Fibroblast of lung (primary cell): ENCODE measurements at regions not wholly inside any gene's neighbourhood (a gene's known extent, or its start where the extent isn't known, plus 50 kb on each side); places are given as distances from the start of the nearest gene placed in this dataset.

Experiments
- DNase-seq, 2 donors: peaks; one replicate each; pipeline versions ENCODE4 v3.0.0 to v3.0.0-alpha.2; 2010; ENCODE audit warnings: low read depth in 2 of 2
- H2AFZ ChIP-seq: 2 replicates; pipeline ENCODE4 v1.5.1; 2012; ENCODE audit warnings: low read length, control low read depth, inconsistent platforms
- H3K27ac ChIP-seq: 2 replicates; pipeline ENCODE4 v1.5.1; 2011; ENCODE audit warnings: low read length, control low read depth; ENCODE audit not compliant: insufficient read depth
- H3K27me3 ChIP-seq: 2 replicates; pipeline ENCODE4 v1.5.1; 2011; ENCODE audit warnings: mild to moderate bottlenecking, low read length; ENCODE audit not compliant: control insufficient read depth, insufficient read depth
- H3K36me3 ChIP-seq: 2 replicates; pipeline ENCODE4 v1.5.1; 2011; ENCODE audit warnings: low read length; ENCODE audit not compliant: control insufficient read depth, insufficient read depth
- H3K4me1 ChIP-seq: 2 replicates; pipeline ENCODE4 v1.5.1; 2011; ENCODE audit warnings: low read length; ENCODE audit not compliant: control insufficient read depth, insufficient read depth; ENCODE audit errors: extremely low read depth
- H3K4me2 ChIP-seq: 2 replicates; pipeline ENCODE4 v1.5.1; 2011; ENCODE audit warnings: low read length, control low read depth; ENCODE audit not compliant: insufficient read depth; ENCODE audit errors: extremely low read depth
- H3K4me3 ChIP-seq, 4 experiments: fragments of 200-600 bp in 1 of 4; sonication (generic) in 1 of 4; replicated peaks in 1 of 4; 2 replicates each; pipeline ENCODE4 v1.5.1; 2011 to 2016; ENCODE audit warnings: low read length in 4 of 4, low read depth in 3 of 4, mild to moderate bottlenecking in 3 of 4, control low read depth in 2 of 4, inconsistent platforms in 1 of 4, mixed read lengths in 1 of 4; ENCODE audit not compliant: insufficient read depth in 1 of 4; ENCODE audit errors: control extremely low read depth in 1 of 4
- H3K79me2 ChIP-seq: 2 replicates; pipeline ENCODE4 v1.5.1; 2012; ENCODE audit warnings: mild to moderate bottlenecking, low read length, inconsistent platforms; ENCODE audit not compliant: control insufficient read depth, insufficient read depth
- H3K9ac ChIP-seq: 2 replicates; pipeline ENCODE4 v1.5.1; 2011; ENCODE audit warnings: mild to moderate bottlenecking, low read length, control low read depth; ENCODE audit not compliant: insufficient read depth
- H3K9me3 ChIP-seq: 2 replicates; pipeline ENCODE4 v1.5.1; 2012; ENCODE audit warnings: low read depth, low read length; ENCODE audit not compliant: control insufficient read depth, insufficient read depth
- H4K20me1 ChIP-seq: 2 replicates; pipeline ENCODE4 v1.5.1; 2011; ENCODE audit warnings: low read length; ENCODE audit not compliant: control insufficient read depth, insufficient read depth; ENCODE audit errors: extremely low read depth
- EZH2 ChIP-seq: IDR thresholded peaks from 2 replicates; pipeline ENCODE4 v1.5.1; 2012; ENCODE audit warnings: low read length, control low read depth, mild to moderate bottlenecking; ENCODE audit errors: missing control alignments
- TF ChIP-seq, protein P1 (sequence below), 2 donors: IDR thresholded peaks in 1 of 2; conservative IDR thresholded peaks in 1 of 2; 1 replicate in 1 of 2; 2 replicates in 1 of 2; pipeline ENCODE4 v1.5.1; 2011 to 2012; ENCODE audit warnings: low read length in 2 of 2, control low read depth in 1 of 2, inconsistent platforms in 1 of 2, low read depth in 1 of 2, mild to moderate bottlenecking in 1 of 2

GRCh38 chr5:33046091-33046490, 335.0 kb downstream of the NPR3 start:
- no peaks in the 10 kb centered on the region for H3K27me3 ChIP-seq
- H3K4me2 ChIP-seq: no peak overlapping the region
- H3K27ac ChIP-seq: no peak overlapping the region
- H3K9ac ChIP-seq: no peak overlapping the region
- TF ChIP-seq, protein P1, sequence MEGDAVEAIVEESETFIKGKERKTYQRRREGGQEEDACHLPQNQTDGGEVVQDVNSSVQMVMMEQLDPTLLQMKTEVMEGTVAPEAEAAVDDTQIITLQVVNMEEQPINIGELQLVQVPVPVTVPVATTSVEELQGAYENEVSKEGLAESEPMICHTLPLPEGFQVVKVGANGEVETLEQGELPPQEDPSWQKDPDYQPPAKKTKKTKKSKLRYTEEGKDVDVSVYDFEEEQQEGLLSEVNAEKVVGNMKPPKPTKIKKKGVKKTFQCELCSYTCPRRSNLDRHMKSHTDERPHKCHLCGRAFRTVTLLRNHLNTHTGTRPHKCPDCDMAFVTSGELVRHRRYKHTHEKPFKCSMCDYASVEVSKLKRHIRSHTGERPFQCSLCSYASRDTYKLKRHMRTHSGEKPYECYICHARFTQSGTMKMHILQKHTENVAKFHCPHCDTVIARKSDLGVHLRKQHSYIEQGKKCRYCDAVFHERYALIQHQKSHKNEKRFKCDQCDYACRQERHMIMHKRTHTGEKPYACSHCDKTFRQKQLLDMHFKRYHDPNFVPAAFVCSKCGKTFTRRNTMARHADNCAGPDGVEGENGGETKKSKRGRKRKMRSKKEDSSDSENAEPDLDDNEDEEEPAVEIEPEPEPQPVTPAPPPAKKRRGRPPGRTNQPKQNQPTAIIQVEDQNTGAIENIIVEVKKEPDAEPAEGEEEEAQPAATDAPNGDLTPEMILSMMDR (conservative IDR thresholded peaks at IDR 0.05 in 1 of 2, IDR thresholded peaks at IDR 0.05 in 1 of 2; ENCODE audit: low read depth in 1 of 2, low read length in 2 of 2): no peak
- TF ChIP-seq EZH2: no peak
- H3K36me3 ChIP-seq: no peaks in the 10 kb centered on the region
- no peak overlapping the region for H3K4me3 ChIP-seq
- peaks cover 14% of the 10 kb centered on the region for H3K4me1 ChIP-seq
- H2AFZ ChIP-seq: no peak overlapping the region
- no peaks in the 10 kb centered on the region for H3K9me3 ChIP-seq
- no peaks in the 10 kb centered on the region for H3K79me2 ChIP-seq
- peak in 1 of 2 donors; percentile 54 for DNase-seq
- H4K20me1 ChIP-seq: no peaks in the 10 kb centered on the region

- Histone ChIP-seq H2AFZ (no peak overlapping the region), H3K4me1 (peaks cover 14% of the 10 kb centered on the region), H3K9ac (no peak overlapping the region), H3K79me2 (no peaks in the 10 kb centered on the region), H3K4me2 (no peak overlapping the region), H3K27me3 (no peaks in the 10 kb centered on the region), H3K9me3 (no peaks in the 10 kb centered on the region), H3K36me3 (no peaks in the 10 kb centered on the region), H3K27ac (no peak overlapping the region), H4K20me1 (no peaks in the 10 kb centered on the region), H3K4me3 (no peak overlapping the region)
- no peak for TF ChIP-seq EZH2
- TF ChIP-seq, protein P1 (conservative IDR thresholded peaks at IDR 0.05 in 1 of 2, IDR thresholded peaks at IDR 0.05 in 1 of 2; ENCODE audit: low read depth in 1 of 2, low read length in 2 of 2): no peak
- no peak for DNase-seq
Measured at GRCh38 chr5:33048315-33048714, 337.2 kb downstream of the NPR3 start.

GRCh38 chr5:33049298-33049697, 338.2 kb downstream of the NPR3 start:
- Histone ChIP-seq H3K27ac (peak overlapping the region; percentile 48), H3K4me1 (peaks cover 14% of the 10 kb centered on the region), H4K20me1 (no peaks in the 10 kb centered on the region), H3K27me3 (no peaks in the 10 kb centered on the region), H3K9ac (no peak overlapping the region), H2AFZ (peak overlapping the region; percentile 34), H3K36me3 (no peaks in the 10 kb centered on the region), H3K4me2 (peak overlapping the region; percentile 52), H3K9me3 (no peaks in the 10 kb centered on the region), H3K4me3 (no peak overlapping the region), H3K79me2 (no peaks in the 10 kb centered on the region)
- no peak for TF ChIP-seq EZH2
- TF ChIP-seq, protein P1 (conservative IDR thresholded peaks at IDR 0.05 in 1 of 2, IDR thresholded peaks at IDR 0.05 in 1 of 2; ENCODE audit: low read depth in 1 of 2, low read length in 2 of 2): no peak
- DNase-seq: peak in 1 of 2 donors; percentile 40
